Skeletal muscle tissue (tissue), 3 donors: ENCODE measurements at regions not wholly inside any gene's neighbourhood (a gene's known extent, or its start where the extent isn't known, plus 50 kb on each side); places are given as distances from the start of the nearest gene placed in this dataset.

Experiments used
- H3K27ac ChIP-seq: one replicate; pipeline ENCODE4 v1.7.0; 2013; ENCODE audit warnings: mild to moderate bottlenecking, low read depth, low read length, inconsistent platforms
- H3K27me3 ChIP-seq, 3 donors: one replicate each; pipeline ENCODE4 v1.7.0; 2013; ENCODE audit warnings: low read length in 3 of 3; ENCODE audit not compliant: control insufficient read depth in 3 of 3, insufficient read depth in 3 of 3
- H3K36me3 ChIP-seq, 3 donors: one replicate each; pipeline ENCODE4 v1.7.0; 2013; ENCODE audit warnings: low read length in 3 of 3; ENCODE audit not compliant: control insufficient read depth in 3 of 3, insufficient read depth in 3 of 3
- H3K4me1 ChIP-seq, 3 donors: one replicate each; pipeline ENCODE4 v1.7.0; 2013; ENCODE audit warnings: low read length in 3 of 3, mild to moderate bottlenecking in 3 of 3; ENCODE audit not compliant: control insufficient read depth in 3 of 3, insufficient read depth in 3 of 3
- H3K4me3 ChIP-seq, 3 donors: one replicate each; pipeline ENCODE4 v1.7.0; 2013; ENCODE audit warnings: low read length in 3 of 3
- H3K9ac ChIP-seq, 3 donors: one replicate each; pipeline ENCODE4 v1.7.0; 2013; ENCODE audit warnings: low read length in 3 of 3, mild to moderate bottlenecking in 3 of 3, moderate library complexity in 2 of 3, low read depth in 1 of 3
- H3K9me3 ChIP-seq, 3 donors: one replicate each; pipeline ENCODE4 v1.7.0; 2013; ENCODE audit warnings: low read length in 3 of 3; ENCODE audit not compliant: control insufficient read depth in 3 of 3
- donor health status: Osteomylitis.

- Histone ChIP-seq H3K27me3 (no peaks in the 10 kb centered on the region), H3K36me3 (no peaks in the 10 kb centered on the region), H3K27ac (no peak overlapping the region), H3K4me3 (no peak overlapping the region), H3K9me3 (peaks cover 0 to 2% (median 0%) of the 10 kb centered on the region in 3 donors), H3K4me1 (no peaks in the 10 kb centered on the region), H3K9ac (no peak overlapping the region)
Observed at GRCh38 chr12:24075650-24076049, 126.2 kb upstream of the SOX5 start.

- Histone ChIP-seq H3K27ac (no peak overlapping the region), H3K9ac (no peak overlapping the region)
Observed at GRCh38 chr12:24073170-24073810, 123.8 kb upstream of the SOX5 start.

DNA sequence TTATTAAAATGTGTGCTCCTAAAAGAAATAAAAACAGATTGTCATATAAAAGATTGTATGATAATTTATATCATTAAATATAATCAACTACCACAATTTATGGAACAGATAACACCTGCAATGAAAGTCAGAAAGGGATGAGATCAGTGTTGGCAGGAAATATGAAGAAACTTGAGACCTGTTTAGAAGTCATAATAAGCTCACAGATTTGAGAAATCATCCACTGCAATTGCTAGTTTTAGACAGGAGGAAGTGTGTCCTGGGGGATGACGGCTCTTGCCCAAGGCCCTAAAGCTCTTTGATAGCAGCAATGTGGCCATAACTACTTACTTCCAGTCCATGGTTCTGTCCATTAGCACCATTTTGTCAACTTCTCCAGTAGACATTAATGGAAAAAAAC, 122.8 kb upstream of the SOX5 start:
- Histone ChIP-seq H3K27me3 (no peaks in the 10 kb centered on the region), H3K4me3 (no peak overlapping the region), H3K9ac (no peak overlapping the region), H3K4me1 (no peaks in the 10 kb centered on the region), H3K27ac (no peak overlapping the region), H3K9me3 (peaks cover 0 to 2% (median 0%) of the 10 kb centered on the region in 3 donors), H3K36me3 (no peaks in the 10 kb centered on the region)

More at GRCh38 chr12:24073170-24073810, 123.8 kb upstream of the SOX5 start:
- Histone ChIP-seq H3K4me1 (no peaks in the 10 kb centered on the region), H3K4me3 (no peak overlapping the region), H3K27me3 (no peaks in the 10 kb centered on the region), H3K9me3 (peaks cover 0 to 2% (median 0%) of the 10 kb centered on the region in 3 donors), H3K36me3 (no peaks in the 10 kb centered on the region)

- no peaks in the 10 kb centered on the region for H3K36me3 ChIP-seq
- no peak overlapping the region for H3K9ac ChIP-seq
- H3K27me3 ChIP-seq: no peaks in the 10 kb centered on the region
Observed at GRCh38 chr12:24071842-24072241, 122.4 kb upstream of the SOX5 start.

DNA sequence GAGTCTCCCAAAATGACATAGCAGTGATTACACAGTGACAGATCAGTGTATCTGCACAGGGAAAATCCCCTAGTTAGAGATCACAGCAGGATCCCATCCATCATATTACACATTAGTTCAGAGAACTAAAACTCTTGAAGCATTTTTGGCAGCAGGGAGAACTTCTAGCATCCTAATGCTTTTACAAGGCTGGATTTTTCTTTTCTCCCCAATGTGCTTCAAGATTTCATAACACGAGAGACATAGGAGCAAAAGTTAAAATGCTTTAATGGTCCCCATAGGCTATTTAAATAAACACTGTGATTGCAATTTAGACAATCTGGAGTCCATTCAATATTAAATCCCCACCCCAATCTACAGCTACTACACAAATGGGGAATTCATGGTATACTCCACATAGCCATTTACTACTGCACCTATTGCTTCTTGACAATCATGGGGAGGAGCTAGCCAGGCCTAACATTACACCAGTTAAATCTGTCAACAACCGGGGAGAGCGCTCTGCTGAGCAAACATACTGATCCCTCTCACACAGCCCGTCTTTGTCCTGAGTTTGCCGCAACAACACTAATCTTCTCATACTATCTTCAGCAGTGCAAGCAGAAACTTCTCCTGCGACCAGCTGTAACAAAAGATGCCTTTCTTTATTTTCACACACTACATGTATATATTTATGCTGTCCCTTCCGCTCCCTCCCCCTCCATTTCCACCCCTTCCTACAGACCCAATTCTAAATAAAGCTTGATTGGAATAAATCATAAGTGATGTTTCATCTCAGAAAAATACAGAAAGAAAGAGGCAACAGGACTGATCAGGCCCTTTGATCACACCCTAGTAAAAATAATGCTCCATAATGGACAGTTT, 120.3 kb upstream of the SOX5 start:
- H3K27ac ChIP-seq: no peak overlapping the region
- no peaks in the 10 kb centered on the region for H3K4me1 ChIP-seq
- no peaks in the 10 kb centered on the region for H3K27me3 ChIP-seq
- no peaks in the 10 kb centered on the region for H3K36me3 ChIP-seq
- H3K9ac ChIP-seq: no peak overlapping the region
- H3K4me3 ChIP-seq: no peak overlapping the region
- H3K9me3 ChIP-seq: no peaks in the 10 kb centered on the region

More at GRCh38 chr12:24071842-24072241, 122.4 kb upstream of the SOX5 start:
- no peak overlapping the region for H3K27ac ChIP-seq
- H3K4me3 ChIP-seq: no peak overlapping the region
- H3K4me1 ChIP-seq: no peaks in the 10 kb centered on the region
- H3K9me3 ChIP-seq: no peaks in the 10 kb centered on the region

GRCh38 chr12:24066865-24067264, 117.4 kb upstream of the SOX5 start:
- H3K4me3 ChIP-seq: no peak overlapping the region
- H3K27me3 ChIP-seq: no peaks in the 10 kb centered on the region
- H3K9ac ChIP-seq: no peak overlapping the region
- H3K9me3 ChIP-seq: no peaks in the 10 kb centered on the region
- no peaks in the 10 kb centered on the region for H3K4me1 ChIP-seq
- H3K36me3 ChIP-seq: no peaks in the 10 kb centered on the region
- no peak overlapping the region for H3K27ac ChIP-seq

DNA sequence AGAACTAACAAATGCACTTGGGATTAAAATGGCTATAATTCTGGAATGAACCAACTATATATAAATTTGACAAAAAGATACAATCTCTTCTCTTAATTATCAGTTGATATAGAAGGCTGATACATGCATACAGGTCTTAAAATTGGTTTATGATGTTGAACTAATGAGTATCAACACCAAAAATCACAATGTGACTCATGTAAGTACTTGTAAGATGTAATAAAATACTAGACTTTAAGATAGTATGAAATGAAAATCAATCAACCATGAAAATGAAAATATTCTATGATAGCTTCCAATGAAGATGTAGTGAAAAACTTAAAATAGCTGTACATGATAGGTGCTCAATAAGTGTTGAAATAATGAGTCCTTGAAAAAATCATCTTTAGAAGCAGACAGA, 116.6 kb upstream of the SOX5 start:
- Histone ChIP-seq H3K27ac (no peak overlapping the region), H3K9me3 (no peaks in the 10 kb centered on the region), H3K27me3 (no peaks in the 10 kb centered on the region), H3K4me3 (no peak overlapping the region), H3K36me3 (no peaks in the 10 kb centered on the region), H3K9ac (no peak overlapping the region), H3K4me1 (no peaks in the 10 kb centered on the region)

DNA sequence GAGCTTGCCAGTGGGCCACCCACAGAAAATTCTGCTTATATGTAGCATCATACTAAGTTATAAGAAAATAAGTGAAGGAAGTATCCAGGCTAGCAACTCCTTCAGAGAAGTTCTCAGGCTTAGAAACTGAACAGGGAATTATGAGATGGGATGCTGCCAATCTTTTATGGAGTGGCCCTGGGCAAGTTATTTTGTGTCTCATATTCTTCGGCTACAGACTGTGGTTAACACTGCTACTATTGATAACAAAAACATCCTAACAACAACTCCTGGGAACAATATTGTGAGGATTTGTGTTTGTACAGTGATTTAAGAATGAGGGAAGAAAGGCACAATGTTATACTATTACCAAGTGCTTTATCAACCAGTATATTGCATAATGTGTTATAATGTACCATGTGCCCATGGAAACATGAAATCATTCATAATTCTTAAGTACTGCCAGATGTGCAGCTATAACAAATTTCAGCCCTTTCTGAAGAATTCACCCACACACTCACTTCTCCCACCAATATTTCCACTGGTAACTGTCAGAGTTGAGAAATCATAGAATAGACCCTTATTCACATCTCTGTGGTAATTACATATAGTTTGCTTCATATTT, 113.3 kb upstream of the SOX5 start:
- Histone ChIP-seq H3K4me3 (no peak overlapping the region), H3K27me3 (no peaks in the 10 kb centered on the region), H3K27ac (no peak overlapping the region), H3K9ac (no peak overlapping the region), H3K36me3 (no peaks in the 10 kb centered on the region), H3K4me1 (no peaks in the 10 kb centered on the region), H3K9me3 (no peaks in the 10 kb centered on the region)

DNA sequence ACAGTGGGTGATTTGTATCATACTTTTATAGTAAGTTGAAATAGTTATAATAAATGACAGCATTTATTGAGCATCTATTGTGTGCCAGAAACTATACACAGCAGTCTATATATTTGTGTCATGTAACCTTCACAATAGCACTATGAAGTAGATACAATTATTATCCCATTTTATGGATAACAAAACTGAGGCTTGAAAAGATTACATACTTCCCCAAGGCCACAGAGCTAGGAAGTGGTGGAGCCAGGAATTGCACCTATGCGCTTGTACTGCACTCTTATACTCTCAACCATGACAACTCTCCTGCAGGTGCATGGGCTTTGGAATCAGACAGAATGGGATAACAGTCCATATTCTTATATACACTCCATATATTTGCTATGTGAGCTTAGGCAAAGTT, 110.6 kb upstream of the SOX5 start:
- Histone ChIP-seq H3K27me3 (no peaks in the 10 kb centered on the region), H3K36me3 (no peaks in the 10 kb centered on the region), H3K4me1 (no peaks in the 10 kb centered on the region), H3K9ac (no peak overlapping the region), H3K4me3 (no peak overlapping the region), H3K9me3 (no peaks in the 10 kb centered on the region), H3K27ac (no peak overlapping the region)

- no peaks in the 10 kb centered on the region for H3K4me1 ChIP-seq
- H3K36me3 ChIP-seq: no peaks in the 10 kb centered on the region
- no peaks in the 10 kb centered on the region for H3K27me3 ChIP-seq
- H3K4me3 ChIP-seq: no peak overlapping the region
- no peak overlapping the region for H3K27ac ChIP-seq
- no peak overlapping the region for H3K9ac ChIP-seq
- no peaks in the 10 kb centered on the region for H3K9me3 ChIP-seq
Observed at GRCh38 chr12:24057920-24058476, 108.5 kb upstream of the SOX5 start.
